ENCODE measurements at regions not wholly inside any gene's neighbourhood (a gene's known extent, or its start where the extent isn't known, plus 50 kb on each side); places are given as distances from the start of the nearest gene placed in this dataset.

GRCh38 chr2:10188211-10188610, 65.7 kb downstream of the RRM2 start:
- no peak overlapping the region for H3K27ac ChIP-seq
- TF ChIP-seq CTCF (conservative IDR thresholded peaks at IDR 0.05; ENCODE audit: low read depth) = 0 out of 2 replicates have a peak, but pooled peaks have one; percentile 9
- no peak for DNase-seq (ENCODE audit: low spot score)
- ChIA-PET POLR2A (ENCODE audit: low non-redundant PET) (no interaction called here), CTCF (no interaction called here)

DNA sequence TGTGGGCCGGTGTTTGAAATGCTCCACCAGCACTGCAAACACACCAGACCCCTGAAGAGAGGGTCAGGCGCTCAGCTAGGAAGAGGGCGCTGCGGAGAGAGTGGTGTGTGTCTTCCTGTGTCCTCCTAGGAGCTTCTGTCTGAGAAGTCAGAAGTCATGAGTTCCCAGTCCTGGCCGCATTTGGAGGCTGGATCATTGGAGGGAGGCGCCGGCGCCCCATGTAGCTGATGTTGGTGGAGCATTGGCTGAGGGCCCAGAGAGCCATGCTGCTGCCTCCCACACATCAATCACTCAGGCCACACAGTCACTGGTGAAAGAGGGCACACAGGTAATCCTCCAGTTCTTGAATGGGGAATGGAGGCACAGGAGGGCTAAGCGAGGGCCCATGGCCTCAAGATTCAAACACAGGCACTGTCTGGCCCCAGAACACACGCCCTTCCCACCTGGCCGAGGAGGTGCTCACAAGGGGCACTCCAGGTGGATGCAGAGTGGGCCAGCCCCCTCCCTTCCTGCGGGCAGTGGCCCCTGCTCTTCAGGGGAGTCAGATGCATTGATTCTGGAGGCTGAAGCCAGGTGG, 66.3 kb downstream of the RRM2 start:
- no peak for TF ChIP-seq CTCF (conservative IDR thresholded peaks at IDR 0.05; ENCODE audit: low read depth)
- DNase-seq (ENCODE audit: low spot score) = no peak
- CTCF ChIA-PET = no interaction called here
- POLR2A ChIA-PET (ENCODE audit: low non-redundant PET) = no interaction called here
- no peak overlapping the region for H3K27ac ChIP-seq

GRCh38 chr2:10190255-10190654, 67.7 kb downstream of the RRM2 start:
- ChIA-PET CTCF (no interaction called here), POLR2A (ENCODE audit: low non-redundant PET) (no interaction called here)
- no peak for DNase-seq (ENCODE audit: low spot score)
- H3K27ac ChIP-seq = no peak overlapping the region
- no peak for TF ChIP-seq CTCF (conservative IDR thresholded peaks at IDR 0.05; ENCODE audit: low read depth)

DNA sequence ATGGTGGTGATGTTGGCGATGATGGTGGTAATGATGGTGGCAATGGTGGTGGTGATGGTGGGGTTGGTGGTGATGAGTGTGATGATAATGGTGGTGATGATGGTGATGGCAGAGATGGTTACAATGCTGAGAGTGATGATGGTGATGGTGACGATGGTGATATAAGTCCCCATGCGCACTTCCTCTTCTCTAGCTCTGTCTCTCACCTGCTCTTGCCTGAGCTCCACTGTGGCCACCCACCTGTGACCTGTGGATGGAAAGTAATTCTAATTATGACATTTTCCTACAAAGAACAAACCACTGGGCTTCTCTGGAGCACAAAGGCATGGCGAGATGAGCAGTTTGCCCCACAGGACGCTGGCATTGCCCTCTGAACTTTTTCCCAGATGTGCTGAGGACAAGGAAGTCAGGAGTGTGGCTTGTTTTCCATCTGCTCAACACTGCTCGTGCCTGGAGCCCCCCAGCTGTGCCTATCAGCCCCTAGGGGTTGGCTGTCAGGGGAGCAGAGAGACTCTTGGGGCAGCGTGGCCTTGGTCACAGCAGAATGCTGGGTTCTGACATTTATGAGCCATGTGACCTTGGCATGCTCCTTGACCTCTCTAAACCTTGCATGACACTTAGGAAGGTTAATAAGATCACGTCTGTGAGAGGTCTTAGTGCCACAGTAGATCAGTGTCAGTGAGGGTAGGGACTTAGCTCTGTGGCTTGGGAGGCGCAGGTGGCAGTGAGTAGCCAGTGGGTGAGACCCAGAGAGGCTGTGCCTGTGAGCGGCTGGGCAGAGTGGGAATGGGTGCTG, 68.4 kb downstream of the RRM2 start:
- TF ChIP-seq CTCF (conservative IDR thresholded peaks at IDR 0.05; ENCODE audit: low read depth) = no peak
- H3K27ac ChIP-seq = no peak overlapping the region
- DNase-seq (ENCODE audit: low spot score) = no peak
- CTCF ChIA-PET = no interaction called here
- POLR2A ChIA-PET (ENCODE audit: low non-redundant PET) = no interaction called here

DNA sequence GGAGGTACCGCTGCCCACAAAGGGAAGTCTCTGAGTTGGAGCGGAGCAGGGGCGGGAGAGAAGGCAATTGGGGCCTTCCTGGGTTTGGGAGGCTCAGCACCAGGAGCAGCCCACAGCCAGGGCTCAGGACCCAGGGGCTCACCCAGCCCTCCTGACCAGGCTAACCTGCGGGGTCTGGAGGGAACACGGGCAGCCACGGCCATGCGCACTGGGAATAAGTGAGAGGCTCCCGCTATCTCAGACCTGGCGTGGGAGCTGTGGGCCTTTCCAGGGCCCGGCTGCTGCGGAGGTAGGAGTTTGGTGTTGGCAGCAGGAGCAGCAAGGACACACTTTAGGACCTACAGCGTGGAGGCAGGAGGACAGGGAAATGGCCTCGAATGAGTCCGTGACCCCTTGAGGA, 69.0 kb downstream of the RRM2 start:
- ChIA-PET CTCF (no interaction called here), POLR2A (ENCODE audit: low non-redundant PET) (no interaction called here)
- TF ChIP-seq CTCF (conservative IDR thresholded peaks at IDR 0.05; ENCODE audit: low read depth) = no peak
- no peak overlapping the region for H3K27ac ChIP-seq
- no peak for DNase-seq (ENCODE audit: low spot score)

GRCh38 chr2:10192392-10193015, 70.0 kb downstream of the RRM2 start:
- CTCF ChIA-PET = no interaction called here
- TF ChIP-seq CTCF (conservative IDR thresholded peaks at IDR 0.05; ENCODE audit: low read depth) = no peak
- H3K27ac ChIP-seq = no peak overlapping the region
- POLR2A ChIA-PET (ENCODE audit: low non-redundant PET) = no interaction called here
- DNase-seq (ENCODE audit: low spot score) = no peak
